Tibial nerve (tissue), 4 donors: ENCODE measurements at regions not wholly inside any gene's neighbourhood (a gene's known extent, or its start where the extent isn't known, plus 50 kb on each side); places are given as distances from the start of the nearest gene placed in this dataset.

ENCODE experiments used
- CTCF ChIP-seq, 5 experiments: fragments of 200-600 bp in 3 of 5; fragments of 450-650 bp in 2 of 5; sonication (generic) in 3 of 5; IDR thresholded peaks; one replicate each; pipeline ENCODE4 v1.5.1; 2016 to 2019; ENCODE audit warnings: antibody characterized with exemption in 5 of 5, mild to moderate bottlenecking in 3 of 5, moderate library complexity in 2 of 5
- EP300 ChIP-seq, 2 donors: sonication (generic); formaldehyde crosslinking; IDR thresholded peaks; one replicate each; pipeline ENCODE4 v1.6.1; 2017; ENCODE audit warnings: antibody characterized with exemption in 2 of 2, mild to moderate bottlenecking in 1 of 2
- POLR2A ChIP-seq, 2 donors: fragments of 450-650 bp; IDR thresholded peaks; one replicate each; pipeline ENCODE4 v1.6.1; 2017; ENCODE audit warnings: antibody characterized with exemption in 2 of 2, mild to moderate bottlenecking in 2 of 2, moderate library complexity in 2 of 2

DNA sequence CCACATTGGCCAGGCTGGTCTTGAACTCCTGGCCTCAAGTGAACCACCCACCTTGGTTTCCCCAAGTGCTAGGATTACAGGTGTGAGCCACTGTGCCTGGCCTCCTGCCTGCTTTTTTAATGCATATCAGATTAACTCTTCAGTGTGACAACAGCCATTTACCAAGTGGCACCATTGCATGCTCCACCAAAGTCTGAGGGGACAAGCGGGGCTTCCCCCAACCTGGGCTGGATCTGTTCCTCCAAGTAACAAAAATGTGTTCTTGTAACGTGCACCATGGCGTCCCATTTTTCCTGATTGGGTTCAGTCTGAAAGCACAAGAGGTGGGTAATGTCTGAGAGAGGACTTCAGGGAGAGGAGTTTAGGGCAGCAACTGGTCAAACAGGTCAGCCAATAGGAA is 77.8 kb downstream of the TEX29 start:
- no peak for TF ChIP-seq CTCF (IDR thresholded peaks at IDR 0.05)
- TF ChIP-seq POLR2A (IDR thresholded peaks at IDR 0.05): no peak
- no peak for TF ChIP-seq EP300 (IDR thresholded peaks at IDR 0.05)
